Mammary epithelial cell (primary cell): ENCODE measurements at regions not wholly inside any gene's neighbourhood (a gene's known extent, or its start where the extent isn't known, plus 50 kb on each side); places are given as distances from the start of the nearest gene placed in this dataset.

Experiments used
- CTCF ChIP-seq, 2 donors: IDR thresholded peaks in 1 of 2; conservative IDR thresholded peaks in 1 of 2; 2 replicates each; pipeline ENCODE4 v1.5.1; 2011 to 2012; ENCODE audit warnings: inconsistent platforms in 2 of 2, low read length in 2 of 2, mild to moderate bottlenecking in 2 of 2, control low read depth in 1 of 2, low read depth in 1 of 2; ENCODE audit not compliant: insufficient read depth in 1 of 2; ENCODE audit errors: extremely low read depth in 1 of 2
- EZH2 ChIP-seq: IDR thresholded peaks from 2 replicates; pipeline ENCODE4 v1.6.1; 2012; ENCODE audit warnings: low read length, inconsistent platforms, borderline replicate concordance

- no peak for TF ChIP-seq CTCF (conservative IDR thresholded peaks at IDR 0.05 in 1 of 2, IDR thresholded peaks at IDR 0.05 in 1 of 2; ENCODE audit: extremely low read depth in 1 of 2, insufficient read depth in 1 of 2, low read depth in 1 of 2, low read length in 2 of 2)
- TF ChIP-seq EZH2 = no peak
These were observed 145.5 kb upstream of the AUTS2 start for GRCh38 chr7:69452797-69453196.
